HG03354 (cell line): ENCODE measurements at regions not wholly inside any gene's neighbourhood (a gene's known extent, or its start where the extent isn't known, plus 50 kb on each side); places are given as distances from the start of the nearest gene placed in this dataset.
"Not testable (repeated sequence)": the region's sequence is repeated elsewhere in the genome, so short reads cannot be mapped to it uniquely, and the experiment has no call there.

Experiments used
- ATAC-seq: cut with Tn5 transposase; IDR thresholded peaks from one replicate; pipeline ENCODE4 v1.9.1; 2021; ENCODE audit warnings: mild to moderate bottlenecking; ENCODE audit not compliant: unreplicated experiment, poor library complexity, severe bottlenecking

DNA sequence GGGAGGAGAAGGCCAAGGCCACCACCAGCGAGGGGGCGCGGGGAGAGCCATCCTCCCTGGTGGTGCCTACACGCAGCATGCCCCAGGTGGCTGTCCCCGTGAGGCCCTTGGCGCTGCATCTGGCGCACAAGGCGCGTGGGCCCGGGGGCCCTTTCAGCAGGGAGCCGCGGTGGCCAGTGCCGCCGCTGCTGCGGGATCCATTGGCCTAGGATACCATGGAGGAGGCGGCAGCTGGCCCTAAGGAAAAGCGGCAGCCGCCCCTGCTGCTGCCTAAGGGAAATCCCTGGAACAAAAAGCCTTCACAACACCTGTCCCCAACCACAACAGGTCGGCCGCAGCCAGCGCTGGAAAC, 1059.6 kb downstream of the TECRL start:
- ATAC-seq, result no peak

DNA sequence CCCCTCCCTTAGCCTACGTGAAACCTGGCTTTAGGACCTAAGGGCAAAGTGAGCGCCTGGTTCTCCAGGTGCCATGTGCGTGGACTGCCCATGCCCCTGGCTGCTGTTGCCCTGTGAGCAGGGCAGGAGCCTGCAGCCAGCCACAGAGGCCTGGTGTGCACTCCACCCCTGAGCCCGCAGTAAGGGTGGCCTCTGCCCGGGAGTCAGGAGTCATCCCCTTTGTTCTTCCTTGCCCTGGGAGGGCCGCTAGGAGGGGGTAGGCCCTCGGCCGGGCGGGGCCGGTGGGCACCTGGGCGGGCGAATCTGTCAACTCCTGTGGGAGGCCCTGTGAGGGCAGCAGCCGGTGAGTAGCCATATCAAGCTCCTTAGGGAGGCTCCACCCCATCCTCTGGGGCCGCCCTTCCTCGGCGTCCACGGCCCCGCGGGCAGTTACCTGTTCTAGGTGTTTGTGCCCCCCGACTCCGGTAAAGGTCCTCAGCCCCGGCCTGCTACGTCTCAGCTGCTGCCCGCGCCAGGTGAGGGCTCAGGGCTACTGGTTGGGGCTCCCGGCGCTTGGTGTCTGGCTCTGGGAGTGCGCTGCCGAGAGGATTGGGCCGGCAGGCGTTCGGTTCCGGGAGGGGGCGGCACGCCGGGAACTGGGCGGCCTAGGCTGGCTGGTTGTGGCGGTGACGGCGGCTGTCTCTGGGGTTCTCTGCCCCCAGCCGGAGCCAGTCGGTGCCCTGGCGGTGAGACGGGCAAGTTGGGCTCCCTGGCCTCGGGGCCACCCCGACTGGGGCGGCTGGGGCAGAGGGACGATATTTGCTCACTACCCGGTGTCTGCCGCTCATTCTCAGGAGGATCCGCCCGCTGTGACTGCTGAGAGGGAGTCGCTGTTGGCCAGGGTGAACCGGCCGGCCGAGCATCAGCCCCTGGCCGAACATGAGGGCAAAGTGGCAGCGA, 1060.2 kb downstream of the TECRL start:
- no peak for ATAC-seq

DNA sequence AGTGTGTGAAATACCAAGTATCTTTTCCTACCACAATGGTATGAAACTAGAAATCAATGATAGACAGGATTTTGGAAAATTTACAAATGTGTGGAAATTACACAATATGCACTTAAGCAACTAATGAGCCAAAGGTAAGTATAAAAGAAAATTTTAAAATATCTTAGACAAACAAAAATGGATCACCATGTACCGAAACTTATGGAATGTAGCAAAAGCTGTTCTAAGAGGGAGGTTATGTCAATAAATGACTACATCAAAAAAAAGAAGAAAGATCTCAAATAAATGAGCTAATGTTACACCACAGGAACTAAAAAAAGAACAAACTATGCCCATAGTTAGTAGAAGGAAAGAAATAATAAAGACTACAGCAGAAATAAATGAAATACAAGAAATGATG, 1084.1 kb downstream of the TECRL start:
- ATAC-seq, result no peak

DNA sequence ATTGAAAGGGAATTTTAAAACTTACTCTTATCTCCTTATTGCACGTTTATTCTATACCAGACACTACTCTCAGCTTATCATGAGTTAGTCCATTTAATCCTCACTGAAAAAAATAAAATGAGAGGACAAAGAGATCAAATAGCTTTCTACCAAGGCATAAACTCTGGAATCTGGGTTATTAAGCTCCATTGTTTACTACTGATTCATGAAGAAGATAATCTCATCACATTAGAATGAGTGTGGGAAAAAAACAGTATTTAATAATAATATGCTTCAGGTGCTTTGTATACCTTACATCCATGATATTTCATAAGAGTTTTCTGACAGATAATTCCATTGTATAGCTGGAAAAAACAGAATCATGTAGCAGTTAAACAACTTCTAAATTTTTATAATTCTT, 1092.6 kb downstream of the TECRL start:
- ATAC-seq, result no peak

DNA sequence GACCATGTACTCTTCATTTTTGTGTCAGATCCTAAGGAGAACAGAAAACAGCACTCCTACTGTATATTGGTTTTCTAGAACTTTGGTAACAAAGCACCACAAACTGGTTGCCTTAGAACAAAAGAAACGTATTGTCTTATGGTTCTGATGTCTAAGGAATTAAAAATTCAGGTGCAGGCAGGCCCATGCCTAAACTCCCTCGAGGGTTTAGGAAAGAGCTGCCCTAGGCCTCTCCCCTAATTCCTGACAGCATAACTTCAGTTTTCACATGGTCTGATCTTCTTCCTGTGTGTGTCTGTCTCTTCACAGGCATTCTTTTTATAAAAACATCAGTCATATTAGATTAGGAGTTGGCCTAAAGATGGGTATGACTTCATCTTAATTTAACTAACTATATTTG, 1093.6 kb downstream of the TECRL start:
- no peak for ATAC-seq

GRCh38 chr4:63308697-63309096, 1100.6 kb downstream of the TECRL start:
- no peak for ATAC-seq

DNA sequence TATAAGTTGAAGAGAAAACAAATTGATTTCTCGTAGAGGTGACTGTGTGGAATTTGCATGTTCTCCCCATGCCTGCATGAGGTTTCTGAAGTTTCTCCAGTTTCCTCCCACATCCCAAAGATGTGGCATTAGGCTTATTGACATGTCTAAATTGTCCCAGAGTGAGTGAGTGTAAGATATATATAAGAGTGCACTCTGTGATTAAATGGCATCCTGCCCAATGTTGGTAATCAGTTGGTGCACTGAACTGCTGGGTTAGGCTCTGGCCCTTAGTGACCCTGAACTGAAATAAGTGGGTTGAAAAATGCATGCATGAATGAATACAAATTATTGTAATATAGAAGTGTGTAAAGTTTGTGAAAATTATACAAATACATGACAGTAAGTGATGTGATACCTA, 1106.5 kb downstream of the TECRL start:
- no peak for ATAC-seq

GRCh38 chr4:63302078-63302477, 1107.2 kb downstream of the TECRL start:
- no peak for ATAC-seq

GRCh38 chr4:63296773-63297172, 1112.5 kb downstream of the TECRL start:
- ATAC-seq, result no peak

- ATAC-seq, result no peak
These were observed 1133.8 kb downstream of the TECRL start for GRCh38 chr4:63275491-63275890.

DNA sequence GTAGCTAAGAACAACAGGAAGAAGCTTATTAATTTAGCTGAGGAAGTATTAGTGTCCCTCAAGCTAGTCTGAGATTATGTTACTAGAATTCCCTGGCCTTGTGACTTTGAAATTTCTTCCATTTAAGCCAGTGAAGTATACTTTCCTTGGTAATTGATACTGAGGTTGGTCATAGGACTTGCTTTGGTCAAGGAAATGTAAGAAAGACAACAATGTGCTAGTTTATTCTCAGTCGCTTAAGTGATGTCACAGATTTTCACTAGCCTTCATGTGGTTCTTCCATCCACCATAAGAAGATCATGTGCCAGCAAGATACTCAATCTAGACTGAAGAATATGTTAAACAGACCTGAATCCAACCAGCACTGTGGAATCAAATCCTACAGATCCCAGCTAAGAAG, 1140.1 kb downstream of the TECRL start:
- no peak for ATAC-seq

DNA sequence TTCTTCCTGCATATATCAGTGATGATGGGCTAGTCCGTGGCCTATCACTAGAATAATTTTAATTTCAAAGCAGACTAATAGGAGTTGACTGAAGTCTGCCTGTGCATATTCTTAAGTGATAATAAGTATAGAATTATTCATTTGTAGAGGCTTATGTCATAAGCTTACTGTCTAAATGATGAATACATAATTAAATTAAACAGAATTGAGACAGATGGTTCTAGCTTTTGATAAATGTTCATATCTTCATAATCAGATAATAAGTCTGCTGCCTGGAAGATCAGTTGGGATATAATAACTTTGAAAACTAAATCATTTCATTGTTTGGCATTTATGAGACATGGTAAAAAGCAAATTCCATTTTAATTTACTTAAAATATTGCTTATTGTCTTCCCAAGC, 1175.6 kb downstream of the TECRL start:
- ATAC-seq, result no peak

GRCh38 chr4:63232058-63232457, 1177.2 kb downstream of the TECRL start:
- ATAC-seq, result no peak

- no peak for ATAC-seq
These were observed 1183.0 kb downstream of the TECRL start for GRCh38 chr4:63226229-63226628.

DNA sequence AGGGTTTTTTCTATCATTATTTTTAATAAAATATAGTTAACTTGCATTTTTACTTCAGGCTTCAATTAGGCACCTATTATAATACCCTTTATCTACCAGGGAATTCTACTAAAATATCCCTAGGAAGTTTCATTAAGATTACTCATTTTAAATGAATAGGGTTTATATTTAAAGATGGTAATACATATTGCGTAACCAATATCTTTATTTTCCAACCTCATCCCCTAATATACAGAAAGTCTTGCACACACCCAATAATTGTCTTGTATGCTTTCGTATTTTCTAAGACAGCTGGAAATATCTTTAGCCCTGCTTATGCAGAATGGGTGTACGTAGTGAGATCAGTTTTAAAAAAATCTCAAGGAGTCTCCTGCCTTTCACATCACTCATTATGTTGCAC, 1186.8 kb downstream of the TECRL start:
- no peak for ATAC-seq

DNA sequence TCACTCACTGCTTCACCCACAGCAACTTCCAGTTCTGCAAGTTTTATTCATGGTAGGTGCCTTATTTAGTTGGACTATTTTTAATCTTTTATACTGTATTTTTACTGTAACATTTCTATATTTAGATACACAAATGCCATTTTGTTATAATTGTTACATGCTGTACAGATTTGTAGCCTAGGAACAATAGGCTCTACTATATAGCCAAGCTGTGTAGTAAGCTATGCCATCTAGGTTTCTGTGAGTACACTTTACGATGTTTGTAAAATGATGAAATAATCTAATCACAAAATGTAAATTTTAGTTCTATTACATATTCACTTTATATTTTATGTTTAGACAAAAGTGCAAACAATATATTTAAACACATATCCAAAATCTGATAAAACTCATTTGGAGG, 1187.8 kb downstream of the TECRL start:
- no peak for ATAC-seq

DNA sequence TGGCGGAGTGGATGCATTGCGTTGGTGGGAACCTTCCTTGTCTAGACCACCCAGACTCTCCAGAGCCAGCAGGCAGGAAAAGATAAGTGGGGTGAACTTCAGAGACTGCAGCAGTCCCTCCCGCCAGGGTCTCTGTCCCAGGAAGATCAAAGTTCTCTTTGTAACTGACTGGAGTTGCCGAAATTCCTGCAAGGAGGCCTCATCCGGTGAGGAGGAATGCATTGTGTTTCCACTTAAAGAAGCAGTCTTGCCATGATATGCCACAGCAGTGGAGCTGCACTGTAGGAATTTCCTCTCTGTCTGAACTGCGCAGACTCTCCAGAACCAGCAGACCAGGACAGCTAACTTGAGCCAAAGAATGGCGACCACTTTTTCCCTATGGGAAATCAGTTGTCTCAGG, 1190.4 kb downstream of the TECRL start:
- no peak for ATAC-seq

GRCh38 chr4:63214076-63214475, 1195.2 kb downstream of the TECRL start:
- ATAC-seq, result no peak

GRCh38 chr4:63211776-63212479, 1197.3 kb downstream of the TECRL start:
- ATAC-seq, result no peak

GRCh38 chr4:63211375-63211774, 1197.9 kb downstream of the TECRL start:
- no peak for ATAC-seq

- not testable (repeated sequence) for ATAC-seq
These were observed 1216.2 kb downstream of the TECRL start for GRCh38 chr4:63193029-63193428.
